ENCODE measurements at regions not wholly inside any gene's neighbourhood (a gene's known extent, or its start where the extent isn't known, plus 50 kb on each side); places are given as distances from the start of the nearest gene placed in this dataset.

DNA sequence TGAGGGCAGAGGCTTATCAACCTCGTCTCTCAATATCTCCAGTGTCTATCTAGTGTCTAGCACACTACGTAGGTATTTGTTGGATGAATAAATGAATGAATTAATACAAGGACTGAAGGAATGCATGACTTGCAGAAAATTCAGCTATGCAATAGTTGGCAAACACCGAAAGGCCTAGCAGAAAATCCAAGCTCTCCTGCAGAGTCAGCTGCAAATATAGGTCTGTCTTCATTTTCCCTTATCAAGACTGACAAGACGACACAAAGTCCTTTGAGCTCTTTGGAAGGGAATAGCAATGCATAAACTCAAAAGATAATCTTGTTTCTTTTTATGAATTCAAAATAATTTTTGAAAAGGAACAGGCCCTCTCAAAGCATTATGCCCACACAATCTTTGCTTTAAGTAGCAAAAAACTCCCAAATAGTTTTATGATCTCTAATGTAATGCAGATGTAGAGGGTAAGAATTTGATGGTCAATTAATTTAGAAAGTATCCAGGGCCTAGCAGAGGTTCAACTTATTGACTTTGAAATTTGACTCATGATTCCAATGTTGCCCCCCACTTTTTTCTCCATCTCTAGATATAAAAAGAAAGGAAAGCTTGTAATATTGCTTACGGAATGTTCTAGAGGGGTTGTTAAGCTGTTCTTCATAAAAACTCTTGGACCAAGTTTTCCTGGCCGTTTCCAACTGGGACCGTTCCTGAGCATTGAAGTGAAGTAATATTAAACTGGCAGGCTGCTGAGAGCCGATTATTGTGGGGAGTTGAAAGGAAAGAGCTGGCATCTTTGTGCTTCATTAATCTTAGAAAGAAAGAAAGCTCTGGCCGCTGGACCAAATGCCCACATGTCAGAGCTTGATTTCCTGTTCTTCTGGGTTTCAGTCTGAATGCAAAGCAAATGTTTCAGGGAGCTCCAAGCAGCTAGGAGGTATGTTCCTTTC is 227.3 kb downstream of the HS3ST3A1 start:
- H3K4me3 ChIP-seq (ENCODE audit: low read depth, low read length): no peak overlapping the region
- TF ChIP-seq, protein P1, sequence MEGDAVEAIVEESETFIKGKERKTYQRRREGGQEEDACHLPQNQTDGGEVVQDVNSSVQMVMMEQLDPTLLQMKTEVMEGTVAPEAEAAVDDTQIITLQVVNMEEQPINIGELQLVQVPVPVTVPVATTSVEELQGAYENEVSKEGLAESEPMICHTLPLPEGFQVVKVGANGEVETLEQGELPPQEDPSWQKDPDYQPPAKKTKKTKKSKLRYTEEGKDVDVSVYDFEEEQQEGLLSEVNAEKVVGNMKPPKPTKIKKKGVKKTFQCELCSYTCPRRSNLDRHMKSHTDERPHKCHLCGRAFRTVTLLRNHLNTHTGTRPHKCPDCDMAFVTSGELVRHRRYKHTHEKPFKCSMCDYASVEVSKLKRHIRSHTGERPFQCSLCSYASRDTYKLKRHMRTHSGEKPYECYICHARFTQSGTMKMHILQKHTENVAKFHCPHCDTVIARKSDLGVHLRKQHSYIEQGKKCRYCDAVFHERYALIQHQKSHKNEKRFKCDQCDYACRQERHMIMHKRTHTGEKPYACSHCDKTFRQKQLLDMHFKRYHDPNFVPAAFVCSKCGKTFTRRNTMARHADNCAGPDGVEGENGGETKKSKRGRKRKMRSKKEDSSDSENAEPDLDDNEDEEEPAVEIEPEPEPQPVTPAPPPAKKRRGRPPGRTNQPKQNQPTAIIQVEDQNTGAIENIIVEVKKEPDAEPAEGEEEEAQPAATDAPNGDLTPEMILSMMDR (IDR thresholded peaks at IDR 0.05; ENCODE audit: low read depth, low read length): no peak

DNA sequence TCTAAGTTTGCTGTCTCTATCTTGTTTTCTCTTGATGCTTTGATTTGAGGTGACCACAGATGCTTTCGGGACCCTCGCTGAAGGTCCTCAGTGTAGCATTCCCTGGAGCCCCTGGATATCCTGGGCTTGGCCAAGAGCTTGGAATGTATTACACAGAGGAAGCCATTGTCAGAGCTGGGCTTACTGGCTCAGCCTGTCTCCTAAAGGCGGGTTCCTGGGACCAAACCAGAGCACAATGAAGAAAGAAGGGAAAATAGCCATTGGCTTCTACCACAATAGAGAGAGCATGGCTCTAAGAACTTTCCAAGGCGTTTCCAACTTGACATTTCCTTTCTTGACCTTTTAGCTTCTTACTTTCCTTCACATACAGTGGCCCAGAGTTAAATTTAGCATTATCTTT is 229.3 kb downstream of the HS3ST3A1 start:
- H3K4me3 ChIP-seq (ENCODE audit: low read depth, low read length): no peak overlapping the region
- TF ChIP-seq, protein P1 (IDR thresholded peaks at IDR 0.05; ENCODE audit: low read depth, low read length): no peak

DNA sequence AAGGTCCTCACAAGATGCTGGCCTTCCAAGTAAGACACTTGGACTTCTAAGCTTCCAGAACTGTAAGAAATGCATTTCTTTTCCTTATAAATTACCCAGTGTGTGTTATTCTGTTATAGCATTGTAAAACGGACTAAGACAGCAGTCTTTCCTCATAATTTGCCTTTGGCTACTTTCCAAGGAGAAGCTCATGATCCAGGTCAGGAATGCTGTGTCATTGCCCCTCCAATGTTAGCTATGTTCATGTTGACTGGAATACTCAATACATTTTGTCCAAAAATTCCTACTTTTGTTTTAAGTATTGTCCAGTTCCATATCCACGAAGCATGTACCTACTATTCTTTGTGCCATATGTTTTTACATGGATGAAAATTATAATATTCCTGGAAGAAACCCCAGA is 234.6 kb downstream of the HS3ST3A1 start:
- TF ChIP-seq, protein P1 (IDR thresholded peaks at IDR 0.05; ENCODE audit: low read depth, low read length): no peak

DNA sequence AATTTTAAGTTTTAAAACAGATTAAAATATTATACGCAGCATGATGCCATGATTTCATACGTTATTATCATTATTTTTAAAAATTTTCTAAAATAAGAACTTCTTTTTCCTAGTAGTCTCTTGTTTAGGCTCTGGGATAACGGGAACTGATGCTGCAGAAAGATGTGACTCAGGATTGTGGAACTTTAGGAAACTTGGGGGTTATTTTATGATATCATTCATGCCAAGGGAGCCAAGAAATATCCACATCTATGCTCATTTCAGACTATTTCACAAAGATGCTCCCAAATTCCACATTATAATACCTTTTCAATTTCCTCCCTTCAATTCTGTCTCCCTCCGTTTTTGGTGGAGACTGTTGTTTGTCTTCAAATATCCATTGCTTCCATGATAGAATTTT is 236.4 kb downstream of the HS3ST3A1 start:
- TF ChIP-seq, protein P1 (IDR thresholded peaks at IDR 0.05; ENCODE audit: low read depth, low read length): no peak
- H3K4me3 ChIP-seq (ENCODE audit: low read depth, low read length): no peak overlapping the region

More for the DNA sequence above, 234.6 kb downstream of the HS3ST3A1 start:
- no peak overlapping the region for H3K4me3 ChIP-seq (ENCODE audit: low read depth, low read length)

DNA sequence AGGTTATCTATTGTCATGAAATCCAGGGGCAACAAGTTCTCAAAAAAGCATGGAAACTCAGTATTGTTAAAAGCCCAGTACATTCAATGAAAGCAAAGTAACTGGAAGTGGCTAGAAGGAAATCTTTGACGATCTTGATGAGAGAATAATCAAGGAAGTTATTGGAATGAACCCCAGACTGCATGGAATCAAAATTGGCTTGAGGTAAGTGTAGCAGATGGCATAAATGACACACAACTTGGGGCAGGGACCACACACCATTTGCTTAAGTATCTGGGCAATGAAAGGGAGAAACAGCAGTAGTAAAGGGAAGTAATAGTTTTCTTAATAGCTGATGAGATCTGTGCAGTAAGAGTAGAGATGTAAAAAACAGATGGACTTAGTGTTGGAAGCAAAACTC is 238.0 kb downstream of the HS3ST3A1 start:
- TF ChIP-seq, protein P1 (IDR thresholded peaks at IDR 0.05; ENCODE audit: low read depth, low read length): no peak
- no peak overlapping the region for H3K4me3 ChIP-seq (ENCODE audit: low read depth, low read length)

DNA sequence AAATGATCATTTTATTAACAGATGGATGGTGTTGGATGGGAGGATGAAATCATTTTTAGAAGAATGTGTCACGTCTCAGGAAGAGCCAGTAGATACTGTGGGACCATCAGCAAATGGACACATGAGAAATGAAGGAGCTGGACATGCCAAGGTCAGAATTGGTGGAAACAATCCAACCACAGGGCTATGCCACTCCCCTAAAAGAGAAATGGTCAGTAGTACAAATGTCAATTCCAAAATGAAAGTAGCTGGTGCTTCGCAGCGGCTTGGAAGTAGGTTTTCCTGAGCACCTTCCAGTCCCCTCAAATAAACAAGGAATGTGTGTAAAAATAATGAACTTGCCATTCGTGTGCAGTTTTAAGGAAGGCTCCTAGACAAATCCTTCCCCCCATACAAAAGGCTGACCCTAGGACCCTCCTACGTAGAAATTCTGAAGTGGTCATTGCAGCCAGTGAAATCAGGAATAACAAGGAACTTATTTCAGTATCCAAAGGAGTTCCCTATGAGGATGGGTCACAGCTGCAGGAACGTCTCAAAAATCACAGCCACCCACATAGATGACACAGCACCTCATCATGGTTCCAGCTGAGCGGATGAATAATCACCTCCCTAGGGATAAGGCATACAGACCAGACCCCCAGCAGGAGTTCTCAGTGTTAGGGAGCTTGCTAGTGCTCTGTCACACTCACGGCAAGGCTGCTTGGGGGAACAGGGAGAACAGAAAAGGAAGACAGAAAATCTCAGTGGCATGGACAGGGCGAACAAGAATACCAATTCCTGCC is 239.2 kb downstream of the HS3ST3A1 start:
- TF ChIP-seq, protein P1 (IDR thresholded peaks at IDR 0.05; ENCODE audit: low read depth, low read length): no peak
- peak overlapping the region; percentile 59 for H3K4me3 ChIP-seq (ENCODE audit: low read depth, low read length)

DNA sequence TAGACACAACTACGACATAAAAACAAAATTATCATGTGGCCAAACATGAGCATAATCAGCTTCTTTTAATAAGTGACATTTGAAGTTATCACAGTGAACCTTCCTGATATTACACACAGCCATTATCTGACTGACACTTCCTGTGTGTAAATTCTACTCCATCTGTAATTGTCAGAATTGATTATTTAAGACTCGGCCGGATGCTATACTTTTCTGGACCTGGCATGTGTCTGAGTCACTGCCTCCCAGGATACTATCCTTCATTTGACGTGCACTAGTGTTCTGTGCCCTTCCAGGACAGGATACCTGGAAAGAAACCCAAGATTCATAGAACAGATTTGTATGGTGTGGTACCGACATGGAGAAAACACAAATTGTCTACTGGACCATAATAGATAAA is 242.0 kb downstream of the HS3ST3A1 start:
- TF ChIP-seq, protein P1 (IDR thresholded peaks at IDR 0.05; ENCODE audit: low read depth, low read length): no peak

More for the DNA sequence above, 242.0 kb downstream of the HS3ST3A1 start:
- H3K4me3 ChIP-seq (ENCODE audit: low read depth, low read length): no peak overlapping the region

Data from WI38 (cell line).